Thyroid gland (tissue), 4 donors: ENCODE measurements at regions not wholly inside any gene's neighbourhood (a gene's known extent, or its start where the extent isn't known, plus 50 kb on each side); places are given as distances from the start of the nearest gene placed in this dataset.

Source experiments
- POLR2A ChIP-seq, 2 donors: fragments of 450-650 bp; IDR thresholded peaks; one replicate each; pipeline ENCODE4 v1.6.1; 2017; ENCODE audit warnings: antibody characterized with exemption in 2 of 2, mild to moderate bottlenecking in 2 of 2, moderate library complexity in 1 of 2
- TF ChIP-seq, protein P1 (sequence below), 6 experiments: fragments of 200-600 bp in 3 of 6; fragments of 450-650 bp in 3 of 6; sonication (generic) in 3 of 6; IDR thresholded peaks; one replicate each; pipeline ENCODE4 v1.5.1; 2016 to 2019; ENCODE audit warnings: antibody characterized with exemption in 6 of 6, mild to moderate bottlenecking in 2 of 6, inconsistent platforms in 1 of 6, moderate library complexity in 1 of 6

DNA sequence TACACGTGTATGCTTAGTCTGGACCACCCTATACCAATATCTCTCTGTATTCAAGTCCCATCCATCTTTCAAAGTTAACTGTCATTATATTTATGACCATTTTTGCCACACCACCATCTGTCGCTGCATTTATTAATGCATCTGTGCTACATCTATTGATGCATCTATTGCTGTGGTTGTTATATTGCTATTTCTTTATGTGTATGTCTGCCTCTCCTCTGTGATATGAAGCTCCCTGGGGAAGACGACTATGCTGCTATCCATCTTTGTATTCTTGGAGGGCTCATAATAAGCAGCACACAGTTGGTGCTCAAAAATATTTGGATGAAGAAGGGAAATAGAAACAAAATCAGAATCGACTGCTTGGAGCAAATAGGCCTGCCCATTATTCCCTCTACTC is 357.6 kb downstream of the RPS29 start:
- TF ChIP-seq, protein P1, sequence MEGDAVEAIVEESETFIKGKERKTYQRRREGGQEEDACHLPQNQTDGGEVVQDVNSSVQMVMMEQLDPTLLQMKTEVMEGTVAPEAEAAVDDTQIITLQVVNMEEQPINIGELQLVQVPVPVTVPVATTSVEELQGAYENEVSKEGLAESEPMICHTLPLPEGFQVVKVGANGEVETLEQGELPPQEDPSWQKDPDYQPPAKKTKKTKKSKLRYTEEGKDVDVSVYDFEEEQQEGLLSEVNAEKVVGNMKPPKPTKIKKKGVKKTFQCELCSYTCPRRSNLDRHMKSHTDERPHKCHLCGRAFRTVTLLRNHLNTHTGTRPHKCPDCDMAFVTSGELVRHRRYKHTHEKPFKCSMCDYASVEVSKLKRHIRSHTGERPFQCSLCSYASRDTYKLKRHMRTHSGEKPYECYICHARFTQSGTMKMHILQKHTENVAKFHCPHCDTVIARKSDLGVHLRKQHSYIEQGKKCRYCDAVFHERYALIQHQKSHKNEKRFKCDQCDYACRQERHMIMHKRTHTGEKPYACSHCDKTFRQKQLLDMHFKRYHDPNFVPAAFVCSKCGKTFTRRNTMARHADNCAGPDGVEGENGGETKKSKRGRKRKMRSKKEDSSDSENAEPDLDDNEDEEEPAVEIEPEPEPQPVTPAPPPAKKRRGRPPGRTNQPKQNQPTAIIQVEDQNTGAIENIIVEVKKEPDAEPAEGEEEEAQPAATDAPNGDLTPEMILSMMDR (IDR thresholded peaks at IDR 0.05), result no peak
- no peak for TF ChIP-seq POLR2A (IDR thresholded peaks at IDR 0.05)
